DLD1 (cell line): ENCODE measurements at regions not wholly inside any gene's neighbourhood (a gene's known extent, or its start where the extent isn't known, plus 50 kb on each side); places are given as distances from the start of the nearest gene placed in this dataset.
"Not testable (repeated sequence)": the region's sequence is repeated elsewhere in the genome, so short reads cannot be mapped to it uniquely, and the experiment has no call there.

Experiments
- in situ Hi-C: cut with HindIII; loops from 2 replicates; pipeline ENCODE4 v1.10.0; 2017; ENCODE audit warnings: low sequenced_read_pairs

DNA sequence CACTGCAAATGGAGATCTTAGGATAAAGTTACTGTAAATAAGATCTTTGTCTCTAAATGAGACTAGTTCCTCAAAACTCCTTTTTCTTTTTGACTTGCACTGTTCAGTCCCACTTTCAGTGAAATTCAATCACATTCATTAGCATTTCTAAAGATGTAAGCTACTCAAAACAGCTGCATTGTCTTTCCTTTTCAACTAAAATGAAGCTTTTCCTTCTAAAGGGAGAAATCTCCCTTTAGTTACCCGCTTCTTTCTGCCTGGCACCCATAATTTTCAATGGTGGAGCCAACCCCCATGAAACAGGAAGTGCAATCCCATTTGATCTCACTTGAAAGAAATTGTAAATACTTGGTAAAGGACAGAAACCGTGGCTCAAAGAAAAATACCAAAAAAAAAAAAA, 387.4 kb upstream of the PKN2 start:
- in situ Hi-C loops, result no loop called here

DNA sequence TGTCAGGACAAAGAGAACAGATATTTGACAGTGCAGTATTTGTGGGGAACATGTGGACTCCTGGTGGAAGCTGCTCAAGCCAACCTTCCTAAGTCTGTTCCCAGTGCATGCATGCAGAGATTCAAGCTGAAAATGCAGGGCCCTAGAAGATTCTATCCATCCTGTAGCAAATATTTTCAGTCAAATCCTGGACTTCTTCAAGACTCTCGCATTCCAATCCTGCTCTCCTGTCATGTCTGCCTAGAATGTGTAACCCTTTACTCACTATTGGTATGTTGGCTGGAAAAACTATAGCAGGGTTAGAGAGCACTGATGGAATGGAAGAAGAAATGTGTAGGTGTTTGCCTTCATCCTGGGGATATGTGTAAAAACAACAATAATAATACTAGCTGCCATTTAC, 385.6 kb upstream of the PKN2 start:
- in situ Hi-C loops, result no loop called here

DNA sequence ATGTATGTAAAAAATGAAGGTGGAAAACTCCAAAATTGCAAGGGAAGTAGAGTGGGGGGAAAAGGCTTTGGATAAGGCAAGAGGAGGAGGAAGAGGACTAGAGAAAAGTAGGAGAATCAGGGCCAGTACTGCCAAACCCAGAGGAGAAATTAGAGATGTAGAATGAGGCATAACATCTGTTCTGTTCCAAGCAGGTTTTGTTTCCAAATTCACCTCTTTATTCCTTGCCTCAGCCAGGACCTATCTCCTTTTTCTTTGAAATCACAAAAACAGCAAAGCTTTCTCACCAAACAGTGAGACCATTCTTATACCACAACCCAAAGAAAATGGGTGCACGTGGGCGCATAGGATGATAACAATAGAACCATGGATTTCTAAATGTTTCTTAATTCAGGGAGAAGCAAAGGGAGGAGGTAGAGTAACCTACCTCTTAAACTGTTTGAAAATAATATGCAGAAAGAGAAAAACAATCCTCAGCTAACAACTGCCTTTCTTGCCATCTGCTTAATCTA, 383.3 kb upstream of the PKN2 start:
- in situ Hi-C loops, result no loop called here

DNA sequence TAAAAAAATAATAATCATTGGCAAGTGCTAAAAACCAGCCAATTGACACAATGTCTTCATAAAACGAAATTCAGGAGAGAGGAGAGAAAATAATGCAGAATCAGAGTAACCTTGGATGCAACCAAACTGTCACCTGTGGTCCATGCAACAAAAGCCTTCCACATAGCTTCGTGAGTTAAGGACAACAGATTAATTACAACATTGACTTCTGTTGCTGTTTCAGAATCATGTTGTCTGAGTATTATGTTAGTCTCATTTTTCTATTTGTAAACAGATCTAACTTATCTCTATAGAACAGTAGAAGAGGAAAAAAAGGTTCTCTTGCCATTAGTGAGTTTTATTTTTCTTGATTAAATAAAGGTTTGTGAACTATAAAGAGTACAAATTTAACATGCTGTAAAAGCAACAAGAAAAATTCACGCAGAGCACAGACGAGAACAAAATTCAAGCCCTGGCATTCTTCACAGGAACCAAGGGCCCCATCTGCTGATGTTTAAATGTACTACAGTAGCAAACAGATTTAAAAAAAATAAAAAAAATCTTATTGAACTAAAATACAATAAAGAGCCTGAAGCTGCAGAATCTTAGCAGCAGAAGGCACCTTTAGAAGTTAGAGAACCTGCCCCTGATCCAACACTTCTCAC, 381.1 kb upstream of the PKN2 start:
- in situ Hi-C loops, result no loop called here

DNA sequence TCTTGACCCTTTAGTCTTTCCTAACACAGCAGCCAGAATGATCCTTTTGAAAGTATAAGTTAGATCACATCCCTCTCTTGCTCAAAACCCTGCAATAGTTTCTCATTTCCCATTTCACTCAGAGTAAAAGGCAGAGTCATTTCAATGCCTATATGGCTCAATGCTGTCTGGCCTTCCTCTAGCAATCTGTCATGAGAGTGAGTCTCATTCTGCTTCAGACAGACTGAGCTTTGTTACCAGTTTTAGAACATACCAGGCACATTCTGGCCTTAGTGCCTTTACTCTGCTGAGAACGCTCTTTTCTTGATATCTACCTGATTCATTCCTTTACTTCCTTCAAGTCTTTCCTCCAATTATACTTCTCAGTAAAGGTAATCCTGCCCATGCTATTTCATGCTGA, 372.8 kb upstream of the PKN2 start:
- in situ Hi-C loops, result no loop called here

DNA sequence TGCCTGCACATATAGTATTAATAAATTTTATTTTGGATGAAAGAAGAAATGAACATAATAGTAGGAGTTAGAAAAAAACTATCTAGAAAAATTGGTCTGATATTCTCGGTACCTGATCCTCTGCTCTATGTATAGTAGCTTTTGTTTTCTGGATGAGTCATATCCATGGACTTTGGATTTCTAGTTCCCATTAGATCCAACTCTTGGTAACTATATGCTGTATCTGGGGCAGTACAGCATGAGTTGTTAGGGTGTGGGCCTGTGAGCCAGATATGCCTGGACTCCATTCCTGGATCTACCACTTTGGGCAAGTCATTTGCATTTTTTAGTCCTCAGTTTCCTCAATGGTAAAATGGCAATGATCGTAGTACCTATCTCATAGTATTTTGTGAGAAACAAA, 372.2 kb upstream of the PKN2 start:
- in situ Hi-C loops, result no loop called here

DNA sequence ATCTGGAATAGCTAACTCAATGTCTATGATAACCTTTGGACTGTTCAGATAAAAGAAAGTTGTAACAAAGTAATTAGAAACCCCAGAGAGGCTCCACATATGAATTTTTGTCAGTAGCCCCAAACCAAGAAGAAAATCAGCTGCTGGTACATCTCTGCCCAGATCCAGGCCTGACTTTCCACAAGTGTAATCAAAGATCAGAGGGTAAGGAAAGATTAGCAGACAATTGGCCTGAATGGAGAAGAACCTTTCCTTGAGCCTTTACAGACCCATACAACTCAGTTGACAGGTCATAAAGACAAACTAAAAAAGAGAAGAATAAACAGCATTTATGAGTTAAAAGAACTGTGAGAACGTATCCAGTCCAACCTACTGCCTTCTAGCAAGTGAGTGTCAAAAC, 366.7 kb upstream of the PKN2 start:
- in situ Hi-C loops, result no loop called here

DNA sequence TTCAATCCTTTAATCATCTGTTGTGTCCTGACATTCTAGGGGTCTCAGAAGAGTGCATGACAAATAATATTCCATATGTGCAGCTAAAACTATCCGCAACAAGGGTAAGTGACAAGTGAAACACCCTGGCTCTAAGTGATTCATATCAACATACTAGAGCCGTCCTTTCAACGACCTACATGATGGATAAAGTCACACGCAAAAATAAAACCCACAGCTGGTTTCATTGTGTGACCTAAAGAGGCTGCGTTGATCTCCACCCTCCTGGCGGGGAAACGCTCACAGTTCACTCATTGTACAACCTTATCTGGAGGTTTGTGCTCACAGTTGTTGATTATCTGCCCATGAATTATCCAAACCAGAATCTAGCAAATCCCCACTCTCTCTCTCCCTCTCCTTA, 365.3 kb upstream of the PKN2 start:
- in situ Hi-C loops, result no loop called here

DNA sequence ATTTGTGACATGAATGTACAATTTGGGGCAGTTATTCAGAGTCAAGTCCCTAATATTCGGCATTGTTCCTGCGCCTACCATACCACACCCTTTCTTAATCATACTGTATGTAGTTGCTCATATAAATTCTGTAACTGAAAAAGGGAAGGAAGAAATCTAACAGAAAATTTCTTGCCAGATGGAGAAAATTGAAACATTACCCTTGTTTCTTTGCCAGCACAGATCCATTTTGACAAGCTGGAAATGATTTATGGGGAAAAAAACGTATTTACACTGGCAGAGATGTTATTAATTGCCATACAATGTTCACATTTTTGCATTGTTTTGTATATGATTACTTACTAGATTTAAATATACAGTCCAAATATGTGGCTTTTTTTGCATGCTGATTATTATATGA, 363.8 kb upstream of the PKN2 start:
- in situ Hi-C loops, result no loop called here

DNA sequence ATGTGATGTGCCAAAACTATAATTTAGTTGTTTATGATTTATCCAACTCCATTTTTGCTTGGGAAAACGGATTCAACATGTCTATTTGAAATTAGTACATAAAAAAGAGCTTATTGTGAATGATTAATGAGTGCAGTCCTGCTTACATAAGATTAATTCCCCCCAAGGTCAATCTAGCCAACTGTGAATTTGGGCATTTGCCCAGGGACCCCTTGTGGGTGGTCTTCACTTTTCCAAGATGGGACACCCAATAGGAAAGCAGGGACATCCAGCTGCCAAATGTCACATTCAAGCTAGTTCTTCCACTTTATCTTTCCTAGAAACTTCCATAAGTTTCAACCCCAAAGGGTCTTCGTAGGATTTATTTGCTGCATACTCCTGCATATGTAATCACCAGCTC, 362.4 kb upstream of the PKN2 start:
- in situ Hi-C loops, result no loop called here

DNA sequence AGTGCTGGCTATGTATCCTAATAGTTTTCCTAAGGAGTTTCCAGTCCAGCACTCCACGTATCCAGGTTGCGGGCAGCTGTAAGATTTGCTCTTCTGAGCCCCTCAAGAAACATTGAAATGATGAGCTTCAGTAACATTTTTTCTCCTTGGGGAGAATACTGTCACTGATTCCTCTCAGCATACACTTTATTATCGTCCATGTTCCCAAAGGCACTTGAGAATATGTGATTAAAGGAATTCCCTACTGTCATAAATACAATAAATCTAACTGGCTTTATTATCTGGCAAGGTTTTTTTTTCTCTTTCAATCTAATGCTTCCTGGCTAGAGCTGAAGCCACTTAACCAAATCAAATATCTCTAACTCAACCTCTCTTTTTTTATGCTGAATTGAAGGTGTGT, 359.2 kb upstream of the PKN2 start:
- in situ Hi-C loops, result no loop called here

DNA sequence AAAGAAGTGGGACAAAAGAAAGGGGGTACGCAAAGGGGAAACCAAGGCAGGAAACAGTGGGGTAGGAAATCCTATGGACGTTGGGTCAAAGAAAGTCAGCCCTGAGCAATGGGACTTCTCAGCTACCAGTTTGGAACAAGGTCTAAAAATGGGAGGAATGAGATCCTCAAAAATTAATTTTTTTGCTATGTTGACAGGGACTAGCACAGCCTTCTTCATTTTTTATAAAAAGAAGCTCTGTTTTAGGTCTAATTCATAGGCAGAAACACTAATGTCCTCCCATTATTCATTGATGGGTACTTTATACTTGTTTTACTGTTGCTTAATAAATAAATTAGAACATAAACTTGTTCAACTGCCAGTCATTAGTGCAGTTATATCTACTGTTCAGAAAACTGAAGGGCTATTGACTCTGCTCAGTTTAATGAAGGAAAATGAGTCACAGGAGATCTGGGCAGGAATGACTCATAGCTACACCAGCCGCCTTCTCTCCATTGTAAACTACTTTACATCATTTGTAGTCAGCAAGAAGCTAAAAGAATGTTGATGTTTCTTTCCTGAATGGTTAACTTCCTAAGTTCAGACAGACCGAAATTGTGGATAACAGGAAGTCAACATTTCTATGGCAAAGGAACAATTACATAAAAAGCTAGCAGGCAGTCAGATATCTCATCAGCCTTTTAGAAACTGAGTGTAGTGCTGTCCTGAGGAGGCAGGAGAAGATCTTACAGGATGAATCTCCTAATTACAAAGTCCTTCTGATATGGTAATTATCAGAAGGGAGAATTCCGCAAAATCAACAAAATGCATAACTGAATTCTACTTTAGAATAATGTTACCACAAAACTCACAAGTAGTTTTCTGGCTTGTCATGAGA, 356.4 kb upstream of the PKN2 start:
- in situ Hi-C loops, result no loop called here

DNA sequence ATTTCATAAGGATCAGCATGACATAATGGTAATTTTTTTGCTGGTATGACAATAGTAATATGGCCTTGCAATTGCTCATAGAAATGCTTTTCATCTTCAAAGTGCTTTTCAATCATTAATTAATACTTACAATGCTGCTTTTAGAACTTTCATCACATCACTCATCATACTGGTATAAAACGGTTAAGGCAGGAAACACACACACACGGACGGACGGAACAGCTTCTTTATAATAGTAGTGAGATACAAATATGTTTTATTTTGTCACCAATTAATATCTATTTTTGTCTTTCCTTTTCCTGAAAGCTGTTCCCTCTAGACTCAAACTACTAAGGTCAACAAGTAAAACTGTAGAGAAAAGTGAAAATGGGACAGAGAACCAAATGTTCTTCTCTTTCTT, 353.9 kb upstream of the PKN2 start:
- in situ Hi-C loops, result no loop called here

DNA sequence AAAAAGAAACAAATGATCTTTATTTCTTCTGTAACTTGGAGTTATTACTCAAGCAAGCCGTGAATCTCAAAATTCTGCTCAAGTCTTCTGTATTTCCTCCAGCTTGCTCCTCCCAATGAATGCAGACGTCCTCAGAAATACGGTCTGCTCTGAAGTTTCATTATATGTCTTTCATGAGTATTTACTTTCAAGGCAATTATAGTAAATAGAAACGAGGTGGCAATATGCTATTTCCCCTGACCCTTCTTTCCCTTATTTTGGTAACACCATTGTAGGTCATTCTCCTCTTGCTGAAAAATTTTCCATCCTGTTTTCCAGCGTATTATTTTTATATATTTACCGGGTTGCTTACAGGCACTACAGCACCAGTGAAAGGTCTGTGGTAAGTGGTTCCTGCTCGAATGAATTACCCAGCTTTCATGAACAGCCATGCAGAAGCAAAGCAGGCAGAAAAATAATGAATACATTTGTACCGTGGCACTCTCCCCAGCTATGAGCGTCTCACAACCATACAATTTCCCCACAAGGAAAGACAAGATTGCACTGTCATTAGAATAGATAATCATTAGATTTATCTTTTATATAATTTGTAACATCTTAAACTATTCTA, 350.9 kb upstream of the PKN2 start:
- in situ Hi-C loops, result no loop called here

DNA sequence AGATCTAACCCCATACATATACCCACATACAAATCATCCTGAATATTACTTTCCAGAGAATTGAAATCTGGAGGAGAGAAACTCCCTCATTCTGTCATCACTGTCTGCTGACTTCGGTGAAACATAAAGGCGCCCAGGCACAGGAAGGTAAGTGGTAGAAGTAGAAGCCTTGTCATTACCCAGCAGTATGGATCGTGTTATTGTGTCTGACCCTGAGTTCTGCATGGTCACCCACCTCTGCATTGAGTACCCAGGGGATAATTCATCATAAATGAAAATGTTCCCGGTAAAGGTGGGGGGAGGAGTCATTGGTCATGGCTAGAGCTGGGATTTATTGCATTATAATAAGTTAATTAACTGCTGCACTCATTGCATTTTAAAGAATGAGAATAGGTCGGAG, 342.6 kb upstream of the PKN2 start:
- in situ Hi-C loops, result no loop called here

DNA sequence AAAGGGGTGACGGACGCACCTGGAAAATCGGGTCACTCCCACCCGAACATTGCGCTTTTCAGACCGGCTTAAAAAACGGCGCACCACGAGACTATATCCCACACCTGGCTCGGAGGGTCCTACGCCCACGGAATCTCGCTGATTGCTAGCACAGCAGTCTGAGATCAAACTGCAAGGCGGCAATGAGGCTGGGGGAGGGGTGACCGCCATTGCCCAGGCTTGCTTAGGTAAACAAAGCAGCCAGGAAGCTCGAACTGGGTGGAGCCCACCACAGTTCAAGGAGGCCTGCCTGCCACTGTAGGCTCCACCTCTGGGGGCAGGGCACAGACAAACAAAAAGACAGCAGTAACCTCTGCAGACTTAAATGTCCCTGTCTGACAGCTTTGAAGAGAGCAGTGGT, 342.0 kb upstream of the PKN2 start:
- in situ Hi-C loops, result not testable (repeated sequence)

DNA sequence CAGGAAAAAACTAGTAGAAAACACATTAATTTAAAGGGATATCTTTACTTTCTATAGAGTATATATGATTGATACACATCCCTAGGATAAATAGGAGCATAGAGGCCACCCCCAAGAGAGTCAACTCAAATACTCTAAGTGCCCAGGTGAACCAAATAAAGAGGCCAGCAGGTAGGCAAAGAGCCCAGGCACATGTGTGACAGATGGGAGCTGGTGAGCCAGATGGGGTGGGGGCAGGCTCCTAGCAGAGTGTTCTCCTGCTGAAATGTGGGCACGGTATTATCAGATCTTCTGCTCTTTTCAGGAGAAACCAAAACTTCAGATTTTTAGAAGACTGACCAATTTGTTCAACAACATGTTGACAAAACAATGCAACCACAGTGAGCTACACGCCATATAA, 333.4 kb upstream of the PKN2 start:
- in situ Hi-C loops, result no loop called here

DNA sequence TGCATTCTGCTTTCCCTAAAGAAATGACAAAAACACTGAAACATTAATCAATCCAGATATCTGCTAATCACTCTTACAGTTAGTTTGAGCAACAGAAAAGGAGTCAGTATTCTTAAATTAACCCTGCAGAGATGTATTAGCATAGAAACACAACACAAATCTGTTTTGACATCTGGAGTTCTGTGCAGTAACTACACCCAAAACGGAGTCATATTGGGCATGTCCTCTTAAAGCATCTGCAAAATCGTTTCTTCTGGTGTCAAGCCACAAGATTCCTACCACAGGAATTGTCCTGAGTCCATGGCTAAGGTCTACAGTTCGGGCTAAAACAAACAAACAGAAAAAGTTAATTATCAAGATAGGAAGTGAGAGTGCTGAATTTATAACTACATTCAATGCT, 332.1 kb upstream of the PKN2 start:
- in situ Hi-C loops, result no loop called here

DNA sequence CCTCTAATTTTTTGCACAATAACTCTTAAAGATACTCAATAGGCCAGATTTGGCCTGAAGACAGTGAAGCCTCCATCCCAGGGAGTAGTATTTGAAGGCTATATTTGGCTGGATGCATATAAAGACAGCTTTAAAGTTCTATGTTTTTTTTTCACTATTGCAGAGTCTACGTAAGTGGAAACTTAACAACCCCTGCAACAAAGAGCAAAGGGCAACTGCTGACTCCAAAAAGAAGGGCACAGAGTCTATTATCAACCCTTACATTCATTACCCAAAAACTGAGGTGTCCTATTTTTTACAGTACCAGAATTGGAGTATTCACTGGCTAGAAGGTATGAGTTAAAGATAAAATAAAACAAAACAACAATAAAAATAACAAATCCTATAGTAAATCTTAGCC, 329.8 kb upstream of the PKN2 start:
- in situ Hi-C loops, result no loop called here

DNA sequence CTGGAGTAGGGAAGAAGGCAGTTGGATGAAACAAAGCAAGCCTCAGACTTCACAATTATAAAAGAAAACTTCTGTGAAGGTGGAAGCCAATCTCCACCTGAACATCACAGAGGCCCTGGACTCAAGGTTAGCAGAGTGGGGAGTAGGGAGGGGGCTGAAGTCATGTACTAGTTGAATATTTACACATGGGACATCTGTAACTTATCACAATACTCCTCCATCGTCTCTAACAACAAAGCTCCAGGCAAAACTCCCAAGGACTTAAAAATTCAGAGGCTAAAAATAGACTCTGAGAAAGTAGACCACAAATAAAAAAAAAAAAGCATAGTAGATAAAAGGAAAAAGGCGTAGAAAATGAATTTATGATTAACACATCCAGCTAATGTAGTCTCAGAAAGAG, 326.3 kb upstream of the PKN2 start:
- in situ Hi-C loops, result no loop called here

DNA sequence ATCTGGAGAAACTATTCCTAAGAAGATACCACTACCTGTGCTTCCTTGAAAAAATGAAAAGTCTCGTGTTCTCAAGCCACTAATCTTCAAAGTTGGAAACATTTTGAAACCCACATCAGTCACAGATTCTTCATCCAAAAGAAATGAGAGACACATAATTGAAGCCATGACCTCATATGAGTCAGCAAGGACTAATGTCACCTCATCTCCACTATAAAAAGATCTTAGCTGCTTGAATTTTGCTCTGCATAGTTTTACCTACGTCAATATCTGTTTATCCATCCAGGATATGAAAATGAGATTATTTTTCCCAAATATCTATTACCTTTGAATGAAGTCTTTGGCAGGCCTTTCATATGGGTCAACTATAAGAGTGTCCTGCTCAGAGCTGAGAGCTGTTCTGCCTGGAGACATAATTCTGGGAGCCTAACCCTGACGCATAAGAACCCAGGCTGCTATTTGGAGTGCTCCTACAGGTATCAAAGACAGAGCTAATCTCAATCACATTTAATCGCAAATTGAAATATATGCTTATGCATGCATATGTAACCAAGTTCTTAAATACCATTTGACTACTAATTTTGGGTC, 312.5 kb upstream of the PKN2 start:
- in situ Hi-C loops, result no loop called here

DNA sequence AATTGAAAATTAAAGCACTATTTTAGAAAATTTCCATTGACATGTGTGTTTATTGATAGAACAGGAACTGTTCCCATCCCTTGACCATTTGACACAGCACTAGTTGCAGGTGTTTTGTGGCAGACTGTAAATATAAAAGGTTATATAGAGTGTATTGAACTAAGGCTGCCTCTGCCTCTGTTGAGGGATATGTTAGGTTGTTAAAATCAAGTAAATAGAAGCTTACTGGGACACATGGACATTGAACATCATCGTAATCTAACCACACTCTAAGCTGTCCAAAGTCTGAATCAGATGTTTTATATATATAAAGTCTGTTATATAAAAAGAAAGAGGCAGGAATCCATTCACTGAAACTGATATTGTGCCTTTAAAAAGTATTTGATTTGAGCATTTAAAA, 308.1 kb upstream of the PKN2 start:
- in situ Hi-C loops, result no loop called here
